Mesendoderm (in vitro differentiated cells): ENCODE measurements at regions not wholly inside any gene's neighbourhood (a gene's known extent, or its start where the extent isn't known, plus 50 kb on each side); places are given as distances from the start of the nearest gene placed in this dataset.
"Not testable (repeated sequence)": the region's sequence is repeated elsewhere in the genome, so short reads cannot be mapped to it uniquely, and the experiment has no call there.

Source experiments
- DNase-seq: peaks from one replicate; pipeline ENCODE4 v3.0.0; 2013
- H2AK5ac ChIP-seq: 2 replicates; pipeline ENCODE4 v1.6.1; 2013; ENCODE audit warnings: low read length, inconsistent platforms
- H2BK120ac ChIP-seq: 2 replicates; pipeline ENCODE4 v1.6.1; 2013; ENCODE audit warnings: low read depth, mild to moderate bottlenecking, low read length, moderate library complexity, mixed read lengths
- H2BK15ac ChIP-seq: replicated peaks from 2 replicates; pipeline ENCODE4 v1.6.1; 2013; ENCODE audit warnings: low read depth, mild to moderate bottlenecking, moderate library complexity
- H2BK5ac ChIP-seq: 2 replicates; pipeline ENCODE4 v1.6.1; 2013; ENCODE audit warnings: low read length, inconsistent platforms
- H3K18ac ChIP-seq: 2 replicates; pipeline ENCODE4 v1.6.1; 2013; ENCODE audit warnings: mild to moderate bottlenecking, low read length, mixed read lengths
- H3K23ac ChIP-seq: one replicate; pipeline ENCODE4 v1.6.1; 2013; ENCODE audit warnings: low read length
- H3K27ac ChIP-seq: 2 replicates; pipeline ENCODE4 v1.5.1; 2013; ENCODE audit warnings: low read depth, mild to moderate bottlenecking, inconsistent platforms, low read length, moderate library complexity
- H3K27me3 ChIP-seq: 2 replicates; pipeline ENCODE4 v1.6.1; 2013; ENCODE audit warnings: low read length, control low read depth, mild to moderate bottlenecking, inconsistent platforms; ENCODE audit not compliant: insufficient read depth, poor library complexity
- H3K36me3 ChIP-seq: 2 replicates; pipeline ENCODE4 v1.6.1; 2013; ENCODE audit warnings: low read length, inconsistent platforms; ENCODE audit not compliant: control insufficient read depth, insufficient read depth
- H3K4ac ChIP-seq: one replicate; pipeline ENCODE4 v1.6.1; 2013; ENCODE audit warnings: low read depth, mild to moderate bottlenecking, low read length, moderate library complexity
- H3K4me1 ChIP-seq: 2 replicates; pipeline ENCODE4 v1.6.1; 2013; ENCODE audit warnings: low read depth, low read length, inconsistent platforms; ENCODE audit not compliant: control insufficient read depth
- H3K4me2 ChIP-seq: 2 replicates; pipeline ENCODE4 v1.6.1; 2013; ENCODE audit warnings: low read length
- H3K4me3 ChIP-seq: 2 replicates; pipeline ENCODE4 v1.5.1; 2013; ENCODE audit warnings: mild to moderate bottlenecking, low read length
- H3K56ac ChIP-seq: one replicate; pipeline ENCODE4 v1.6.1; 2013; ENCODE audit warnings: low read length
- H3K79me1 ChIP-seq: 2 replicates; pipeline ENCODE4 v1.6.1; 2013; ENCODE audit warnings: low read length, inconsistent platforms
- H3K79me2 ChIP-seq: 2 replicates; pipeline ENCODE4 v1.6.1; 2013; ENCODE audit warnings: mild to moderate bottlenecking, low read length; ENCODE audit not compliant: control insufficient read depth, insufficient read depth
- H3K9ac ChIP-seq: 2 replicates; pipeline ENCODE4 v1.6.1; 2013; ENCODE audit warnings: low read length, inconsistent platforms
- H4K5ac ChIP-seq: one replicate; pipeline ENCODE4 v1.6.1; 2013; ENCODE audit warnings: low read length
- H4K8ac ChIP-seq: one replicate; pipeline ENCODE4 v1.6.1; 2013; ENCODE audit warnings: low read depth, mild to moderate bottlenecking, control low read depth, low read length, moderate library complexity
- WGBS: extraction: QIAGEN DNeasy Blood & Tissue Kit; methylation state at CpG from one replicate; pipeline ENCODE4 v1.1.7; 2013; ENCODE audit warnings: low lambda C conversion rate, missing lambda C conversion rate; ENCODE audit not compliant: insufficient coverage; ENCODE audit errors: extremely low coverage; 5-methylcytosine and 5-hydroxymethylcytosine counted together

DNA sequence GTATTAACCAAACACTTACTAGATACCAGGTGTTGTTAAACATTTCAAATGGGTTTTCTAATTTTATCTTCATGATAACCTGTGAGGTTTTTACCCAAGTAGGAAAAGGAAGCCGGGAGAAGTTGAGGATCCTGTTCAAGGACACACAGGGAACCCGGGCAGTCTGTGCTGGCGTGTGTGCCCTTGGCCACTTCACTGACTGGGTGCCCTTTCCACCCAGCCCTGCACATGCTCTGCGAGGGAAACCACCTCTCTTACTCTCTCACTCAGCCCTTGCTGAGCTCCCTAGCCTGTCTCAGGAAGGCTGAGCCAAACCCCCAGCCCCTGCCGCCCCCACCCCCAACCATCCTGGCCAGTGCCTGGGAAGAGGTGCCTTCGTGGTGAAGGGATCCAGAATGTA, 51.8 kb downstream of the TEX44 start:
- Histone ChIP-seq H4K5ac (no peak overlapping the region), H3K56ac (no peak overlapping the region), H4K8ac (no peak overlapping the region), H3K4me3 (no peak overlapping the region), H3K18ac (no peak overlapping the region), H3K4ac (no peak overlapping the region), H3K36me3 (no peaks in the 10 kb centered on the region), H3K79me2 (no peaks in the 10 kb centered on the region), H3K4me1 (no peaks in the 10 kb centered on the region), H3K79me1 (no peaks in the 10 kb centered on the region), H2BK15ac (no peak overlapping the region), H3K27me3 (no peaks in the 10 kb centered on the region), H3K9ac (no peak overlapping the region), H3K27ac (no peak overlapping the region), H3K4me2 (no peak overlapping the region), H2BK5ac (no peak overlapping the region), H2BK120ac (no peak overlapping the region), H3K23ac (no peak overlapping the region), H2AK5ac (no peak overlapping the region)
- WGBS: no CpG with 5 or more reads among the region's 6 CpGs
- DNase-seq: no peak

DNA sequence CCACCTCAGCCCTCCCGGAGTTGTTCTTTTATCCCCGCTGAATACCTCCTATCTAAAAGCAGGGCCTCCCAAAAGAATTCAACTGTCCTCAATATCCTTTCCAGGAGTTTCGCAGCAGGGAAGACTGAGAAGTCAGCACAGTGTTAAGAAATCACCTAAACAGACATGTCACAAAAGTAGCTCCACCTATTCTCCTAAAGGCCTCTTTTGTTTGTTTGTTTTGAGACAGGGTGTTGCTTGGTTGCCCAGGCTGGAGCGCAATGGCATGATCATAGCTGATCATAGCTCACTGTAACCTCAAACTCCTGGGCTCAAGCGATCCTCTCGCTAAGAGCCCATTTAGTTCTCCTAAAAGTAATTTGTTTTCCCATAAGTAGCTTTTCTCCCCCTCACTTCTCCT, 53.8 kb downstream of the TEX44 start:
- no peak overlapping the region for H3K23ac ChIP-seq
- no peak overlapping the region for H4K8ac ChIP-seq
- H3K4me2 ChIP-seq: no peak overlapping the region
- H3K4ac ChIP-seq: no peak overlapping the region
- H3K79me1 ChIP-seq: no peaks in the 10 kb centered on the region
- peak; percentile 62 for DNase-seq
- no peaks in the 10 kb centered on the region for H3K4me1 ChIP-seq
- no peaks in the 10 kb centered on the region for H3K36me3 ChIP-seq
- no peak overlapping the region for H3K4me3 ChIP-seq
- H3K27ac ChIP-seq: no peak overlapping the region
- no peak overlapping the region for H3K18ac ChIP-seq
- no peak overlapping the region for H3K56ac ChIP-seq
- H2AK5ac ChIP-seq: no peak overlapping the region
- H2BK15ac ChIP-seq: no peak overlapping the region
- H2BK120ac ChIP-seq: no peak overlapping the region
- WGBS: no CpG with 5 or more reads among the region's 6 CpGs
- H2BK5ac ChIP-seq: no peak overlapping the region
- H3K27me3 ChIP-seq: no peaks in the 10 kb centered on the region
- H3K9ac ChIP-seq: no peak overlapping the region
- no peak overlapping the region for H4K5ac ChIP-seq
- H3K79me2 ChIP-seq: no peaks in the 10 kb centered on the region

DNA sequence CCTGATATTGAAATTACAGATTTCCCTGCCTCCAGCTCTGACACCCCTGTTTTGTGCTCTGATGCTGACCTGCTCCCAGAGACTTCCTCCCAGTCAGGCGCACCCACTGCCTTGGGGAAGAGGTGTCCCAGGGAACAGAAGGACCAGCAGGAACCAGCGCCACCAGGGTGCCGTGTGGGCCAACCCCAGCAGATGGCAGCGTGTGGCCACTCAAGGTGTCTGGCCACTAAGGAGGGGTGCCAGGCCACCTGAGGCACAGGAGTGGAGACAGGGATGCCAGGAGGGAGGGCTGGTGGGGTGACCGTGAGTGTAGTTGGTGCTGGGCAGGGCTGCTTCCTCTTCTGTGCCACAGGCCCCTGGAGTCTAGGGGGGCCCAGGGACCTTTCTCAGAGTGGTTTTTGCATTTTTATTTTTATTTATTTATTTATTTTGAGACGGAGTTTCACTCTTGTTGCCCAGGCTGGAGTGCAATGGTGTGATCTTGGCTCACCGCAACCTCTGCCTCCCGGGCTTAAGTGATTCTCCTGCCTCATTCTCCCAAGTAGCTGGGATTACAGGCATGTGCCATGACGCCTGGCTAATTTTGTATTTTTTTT, 56.0 kb downstream of the TEX44 start:
- no peak overlapping the region for H3K4ac ChIP-seq
- no peaks in the 10 kb centered on the region for H3K79me1 ChIP-seq
- no peaks in the 10 kb centered on the region for H3K27me3 ChIP-seq
- no CpG with 5 or more reads among the region's 9 CpGs for WGBS
- H3K9ac ChIP-seq: no peak overlapping the region
- H3K36me3 ChIP-seq: no peaks in the 10 kb centered on the region
- H3K4me3 ChIP-seq: no peak overlapping the region
- no peaks in the 10 kb centered on the region for H3K79me2 ChIP-seq
- H3K56ac ChIP-seq: no peak overlapping the region
- H3K4me1 ChIP-seq: no peaks in the 10 kb centered on the region
- H2BK15ac ChIP-seq: no peak overlapping the region
- no peak overlapping the region for H4K8ac ChIP-seq
- H3K4me2 ChIP-seq: no peak overlapping the region
- no peak overlapping the region for H3K23ac ChIP-seq
- H3K27ac ChIP-seq: no peak overlapping the region
- DNase-seq: peak; percentile 74
- no peak overlapping the region for H2BK5ac ChIP-seq
- H3K18ac ChIP-seq: no peak overlapping the region
- no peak overlapping the region for H2AK5ac ChIP-seq
- no peak overlapping the region for H4K5ac ChIP-seq
- no peak overlapping the region for H2BK120ac ChIP-seq

DNA sequence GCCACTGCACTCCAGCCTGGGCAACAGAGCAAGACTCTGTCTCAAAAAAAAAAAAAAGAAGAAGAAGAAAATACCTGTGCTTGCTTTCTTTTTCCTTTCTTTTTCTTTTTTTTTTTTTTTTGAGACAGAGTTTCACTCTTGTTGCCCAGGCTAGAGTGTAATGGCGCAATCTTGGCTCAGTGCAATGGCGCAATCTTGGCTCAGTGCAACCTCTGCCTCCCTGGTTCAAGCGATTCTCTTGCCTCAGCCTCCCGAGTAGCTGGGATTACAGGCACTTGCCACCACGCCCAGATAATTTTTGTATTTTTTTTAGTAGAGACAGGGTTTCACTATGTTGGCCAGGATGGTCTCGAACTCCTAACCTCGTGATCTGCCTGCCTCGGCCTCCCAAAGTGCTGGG, 56.8 kb upstream of the PTMA start:
- not testable (repeated sequence) for H3K4ac ChIP-seq, H3K79me1 ChIP-seq, H3K79me2 ChIP-seq, H3K27me3 ChIP-seq, H2BK120ac ChIP-seq, H3K9ac ChIP-seq, H3K36me3 ChIP-seq, H3K4me2 ChIP-seq, DNase-seq, H3K27ac ChIP-seq, H3K56ac ChIP-seq, H4K8ac ChIP-seq, H2BK5ac ChIP-seq, H3K18ac ChIP-seq, H4K5ac ChIP-seq, H3K23ac ChIP-seq, H3K4me1 ChIP-seq, H2AK5ac ChIP-seq, H3K4me3 ChIP-seq, H2BK15ac ChIP-seq
- no CpG with 5 or more reads among the region's 8 CpGs for WGBS

DNA sequence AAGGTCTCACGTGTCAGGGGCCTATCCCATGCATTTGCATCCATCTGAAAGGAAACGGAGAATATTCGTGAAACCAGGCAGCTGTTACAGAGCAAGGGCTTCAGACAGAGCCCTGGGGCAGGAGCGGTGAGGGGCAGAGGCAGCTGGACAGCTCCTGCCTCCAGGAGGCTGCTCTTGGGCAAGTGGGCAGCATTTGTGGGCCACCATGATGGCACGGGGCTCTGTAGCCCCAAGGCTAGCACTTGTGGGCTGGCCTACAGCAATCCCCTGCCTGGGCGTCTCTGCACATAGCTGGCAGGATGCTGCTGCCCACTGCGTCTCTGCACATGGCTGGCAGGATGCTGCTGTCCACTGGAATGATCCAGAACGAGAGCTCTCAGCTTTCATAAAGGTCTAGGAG, 52.8 kb upstream of the PTMA start:
- Histone ChIP-seq H3K56ac (peak overlapping the region; percentile 34), H3K9ac (no peak overlapping the region), H3K79me1 (no peaks in the 10 kb centered on the region), H3K4me1 (peaks cover 2% of the 10 kb centered on the region), H2BK15ac (no peak overlapping the region), H4K5ac (no peak overlapping the region), H2AK5ac (no peak overlapping the region), H3K79me2 (no peaks in the 10 kb centered on the region), H2BK5ac (no peak overlapping the region), H3K23ac (no peak overlapping the region), H3K27me3 (no peaks in the 10 kb centered on the region), H3K4ac (no peak overlapping the region), H3K27ac (peak overlapping the region; percentile 23), H3K18ac (no peak overlapping the region), H2BK120ac (no peak overlapping the region), H4K8ac (no peak overlapping the region), H3K4me3 (no peak overlapping the region), H3K36me3 (no peaks in the 10 kb centered on the region), H3K4me2 (no peak overlapping the region)
- DNase-seq: no peak
- WGBS: no CpG with 5 or more reads among the region's 8 CpGs

DNA sequence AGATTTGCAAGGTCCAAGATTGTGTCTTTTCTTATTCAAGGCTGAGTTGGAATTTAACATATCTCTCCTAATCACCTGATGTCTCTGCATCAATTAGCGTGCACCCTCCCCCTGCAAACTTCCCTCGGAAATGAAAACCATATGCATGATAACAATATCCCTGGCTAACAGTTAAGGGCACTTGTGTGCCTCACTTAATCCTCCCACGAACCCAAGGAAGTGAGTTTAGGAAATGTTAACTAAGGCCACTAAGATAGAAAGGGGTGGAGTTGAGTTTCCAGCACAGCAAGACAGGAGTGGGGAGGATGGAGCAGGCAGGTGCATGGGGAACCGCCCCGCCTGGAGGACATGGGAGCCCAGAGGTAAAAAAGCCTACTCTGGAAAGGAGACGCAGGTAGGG, 52.4 kb upstream of the PTMA start:
- H3K23ac ChIP-seq: no peak overlapping the region
- H3K36me3 ChIP-seq: no peaks in the 10 kb centered on the region
- peaks cover 2% of the 10 kb centered on the region for H3K4me1 ChIP-seq
- no peak overlapping the region for H3K56ac ChIP-seq
- H3K27ac ChIP-seq: no peak overlapping the region
- no peak overlapping the region for H3K4me2 ChIP-seq
- no peak overlapping the region for H3K9ac ChIP-seq
- H4K5ac ChIP-seq: no peak overlapping the region
- H2BK5ac ChIP-seq: no peak overlapping the region
- H2BK120ac ChIP-seq: no peak overlapping the region
- no peak overlapping the region for H3K18ac ChIP-seq
- H3K27me3 ChIP-seq: no peaks in the 10 kb centered on the region
- no peak for DNase-seq
- no peak overlapping the region for H3K4ac ChIP-seq
- H3K79me2 ChIP-seq: no peaks in the 10 kb centered on the region
- no peak overlapping the region for H2BK15ac ChIP-seq
- no peaks in the 10 kb centered on the region for H3K79me1 ChIP-seq
- H3K4me3 ChIP-seq: no peak overlapping the region
- H2AK5ac ChIP-seq: no peak overlapping the region
- H4K8ac ChIP-seq: no peak overlapping the region
- WGBS: no CpG with 5 or more reads among the region's 6 CpGs
